Fibroblast of the aortic adventitia (primary cell): ENCODE measurements at regions not wholly inside any gene's neighbourhood (a gene's known extent, or its start where the extent isn't known, plus 50 kb on each side); places are given as distances from the start of the nearest gene placed in this dataset.

ENCODE experiments used
- DNase-seq: peaks from one replicate; pipeline ENCODE4 v3.0.0-alpha.2; 2010; ENCODE audit warnings: low read depth
- H3K4me3 ChIP-seq: 2 replicates; pipeline ENCODE4 v1.5.1; 2011; ENCODE audit warnings: low read depth, mild to moderate bottlenecking, control low read depth, low read length, moderate library complexity
- TF ChIP-seq, protein P1 (sequence below): IDR thresholded peaks from 2 replicates; pipeline ENCODE4 v1.5.1; 2011; ENCODE audit warnings: mild to moderate bottlenecking, low read length, control low read depth, inconsistent platforms; ENCODE audit not compliant: insufficient read depth

DNA sequence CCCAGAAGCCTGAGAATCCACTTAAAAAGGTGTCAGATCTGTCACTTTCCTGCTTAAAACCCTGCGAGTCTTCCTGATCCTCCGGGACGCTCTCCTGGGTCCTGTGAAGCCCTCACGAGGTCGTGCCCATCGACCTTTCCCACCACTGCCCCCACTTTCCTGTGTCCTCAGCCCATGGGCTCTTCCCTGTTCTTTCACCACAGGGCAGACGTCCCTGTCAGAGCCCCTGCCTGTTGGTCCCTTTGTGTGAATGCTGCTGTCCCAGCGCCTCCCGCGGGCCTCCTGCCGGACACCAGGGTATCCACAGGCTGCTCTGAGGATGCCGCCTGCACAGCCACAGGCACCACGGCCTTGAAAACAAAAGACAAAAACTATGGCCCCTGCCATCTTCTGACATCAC lies 125.6 kb downstream of the TMEM18 start:
- TF ChIP-seq, protein P1, sequence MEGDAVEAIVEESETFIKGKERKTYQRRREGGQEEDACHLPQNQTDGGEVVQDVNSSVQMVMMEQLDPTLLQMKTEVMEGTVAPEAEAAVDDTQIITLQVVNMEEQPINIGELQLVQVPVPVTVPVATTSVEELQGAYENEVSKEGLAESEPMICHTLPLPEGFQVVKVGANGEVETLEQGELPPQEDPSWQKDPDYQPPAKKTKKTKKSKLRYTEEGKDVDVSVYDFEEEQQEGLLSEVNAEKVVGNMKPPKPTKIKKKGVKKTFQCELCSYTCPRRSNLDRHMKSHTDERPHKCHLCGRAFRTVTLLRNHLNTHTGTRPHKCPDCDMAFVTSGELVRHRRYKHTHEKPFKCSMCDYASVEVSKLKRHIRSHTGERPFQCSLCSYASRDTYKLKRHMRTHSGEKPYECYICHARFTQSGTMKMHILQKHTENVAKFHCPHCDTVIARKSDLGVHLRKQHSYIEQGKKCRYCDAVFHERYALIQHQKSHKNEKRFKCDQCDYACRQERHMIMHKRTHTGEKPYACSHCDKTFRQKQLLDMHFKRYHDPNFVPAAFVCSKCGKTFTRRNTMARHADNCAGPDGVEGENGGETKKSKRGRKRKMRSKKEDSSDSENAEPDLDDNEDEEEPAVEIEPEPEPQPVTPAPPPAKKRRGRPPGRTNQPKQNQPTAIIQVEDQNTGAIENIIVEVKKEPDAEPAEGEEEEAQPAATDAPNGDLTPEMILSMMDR: no peak
- H3K4me3 ChIP-seq: no peak overlapping the region
- DNase-seq: no peak

DNA sequence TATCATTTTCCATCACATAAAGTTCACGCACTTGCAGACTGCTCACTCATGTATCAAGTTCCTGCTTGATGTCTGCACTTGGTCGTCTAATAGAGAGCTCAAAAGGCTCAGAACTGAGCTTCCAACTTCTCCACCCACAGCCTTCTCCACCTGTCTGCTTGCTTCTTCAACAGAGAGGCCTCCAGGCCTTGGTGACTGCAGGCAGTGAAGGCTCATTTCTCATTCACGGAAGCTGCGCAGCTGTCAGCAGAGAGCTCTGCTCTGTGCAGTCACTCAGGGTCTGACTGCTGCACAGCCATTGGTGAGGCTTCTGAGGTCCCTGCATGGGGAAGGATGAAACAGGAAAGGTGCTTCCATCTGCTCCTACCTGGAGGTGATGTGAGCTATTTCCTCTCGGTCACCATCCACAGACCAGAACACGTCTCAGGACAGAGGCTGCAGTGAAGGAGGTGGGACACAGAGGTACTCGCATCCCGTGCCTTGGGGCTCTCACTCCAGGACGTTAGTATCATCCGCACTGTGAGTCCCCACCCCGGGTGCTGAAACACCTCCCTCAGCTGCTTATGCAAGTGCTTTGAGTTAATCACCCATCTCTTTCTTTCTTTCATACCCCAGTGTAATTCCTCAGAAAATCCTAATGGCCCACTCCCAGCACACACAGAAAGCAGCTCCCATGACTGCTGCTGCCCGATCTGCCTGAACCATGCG lies 126.2 kb downstream of the TMEM18 start:
- TF ChIP-seq, protein P1: no peak
- no peak overlapping the region for H3K4me3 ChIP-seq
- no peak for DNase-seq

DNA sequence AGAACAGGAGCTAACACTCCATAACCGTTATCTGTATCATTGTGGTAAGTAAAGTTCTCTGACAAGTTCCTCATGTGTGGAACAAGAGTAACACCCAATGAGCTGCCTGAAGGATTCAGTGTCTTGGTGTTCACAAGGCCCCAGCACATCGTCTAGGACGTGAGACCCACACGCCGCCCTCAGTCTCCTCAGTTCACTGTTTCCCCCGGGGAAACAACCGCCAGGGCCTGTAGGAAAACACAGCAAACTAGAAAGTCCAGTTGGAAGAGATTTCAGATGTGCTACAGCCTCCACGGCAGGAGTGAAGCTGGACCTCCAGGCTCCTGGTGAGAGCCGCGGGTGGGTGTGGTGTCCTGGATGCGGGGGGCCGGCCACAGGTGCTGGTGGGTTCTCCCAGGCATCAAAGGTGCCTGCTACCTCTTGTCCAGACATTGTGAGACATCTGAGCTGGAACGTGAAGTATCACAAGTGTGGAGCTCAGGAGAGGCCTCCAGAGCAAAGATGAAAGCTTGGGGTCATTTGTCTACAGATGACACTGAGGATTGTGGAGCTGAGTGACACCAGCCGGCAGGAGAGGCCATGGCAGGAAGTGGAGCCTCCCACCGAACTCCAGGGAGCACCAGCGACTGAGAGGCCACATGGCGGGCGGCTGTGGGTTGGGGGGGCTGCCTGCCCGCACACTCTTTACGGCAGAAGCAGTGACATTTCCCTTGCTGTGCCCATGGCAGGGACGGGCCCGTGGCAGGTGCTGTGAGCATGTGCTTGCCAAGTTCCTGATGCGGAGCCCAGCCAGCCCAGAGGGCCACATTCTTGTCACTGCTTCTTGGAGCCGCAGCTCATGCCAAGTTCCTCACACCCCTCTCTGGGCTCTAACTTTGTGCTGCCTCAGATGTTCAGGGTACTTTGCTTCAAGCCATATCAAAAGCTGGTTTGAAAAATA lies 131.2 kb downstream of the TMEM18 start:
- no peak for DNase-seq
- no peak overlapping the region for H3K4me3 ChIP-seq
- TF ChIP-seq, protein P1: no peak

DNA sequence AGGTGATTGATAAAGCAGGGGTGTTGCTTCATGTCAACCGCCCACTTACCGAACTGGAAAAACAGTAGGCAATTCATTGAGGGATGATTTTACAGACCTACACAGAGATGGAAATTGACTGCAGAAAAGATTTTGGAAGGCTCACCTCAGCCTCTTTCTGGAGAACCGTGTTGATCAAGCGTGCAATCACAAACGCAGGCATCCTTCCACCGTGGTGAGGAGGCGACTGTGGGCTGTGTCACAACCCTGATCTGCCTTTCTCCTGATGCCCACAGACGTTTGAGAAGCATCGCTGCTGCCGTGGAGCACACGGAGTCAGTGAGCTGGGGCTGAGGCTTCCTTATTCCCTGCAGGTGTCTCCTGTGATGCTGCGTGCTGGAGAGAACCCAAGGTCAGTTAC lies 132.0 kb downstream of the TMEM18 start:
- DNase-seq: no peak
- no peak overlapping the region for H3K4me3 ChIP-seq
- TF ChIP-seq, protein P1: no peak

DNA sequence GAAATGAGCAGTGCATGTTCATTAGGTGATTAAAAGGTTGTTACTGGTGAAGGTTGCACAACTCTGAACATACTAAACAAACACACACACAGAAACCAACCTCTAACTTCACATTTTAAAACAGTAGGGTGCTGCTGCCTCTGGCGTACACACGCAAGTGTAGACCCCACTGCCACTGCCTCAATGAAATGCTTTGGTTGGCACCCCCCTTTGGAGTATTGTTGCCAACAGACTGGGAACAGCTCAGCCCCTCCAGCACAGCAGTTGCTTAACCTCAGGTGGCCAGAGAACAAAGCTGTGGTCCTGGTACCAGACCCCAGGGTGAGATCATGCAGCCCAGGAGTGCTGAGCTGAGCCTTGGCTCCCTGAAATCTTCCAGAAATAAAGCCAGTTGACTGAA lies 138.6 kb downstream of the TMEM18 start:
- H3K4me3 ChIP-seq: no peak overlapping the region

DNA sequence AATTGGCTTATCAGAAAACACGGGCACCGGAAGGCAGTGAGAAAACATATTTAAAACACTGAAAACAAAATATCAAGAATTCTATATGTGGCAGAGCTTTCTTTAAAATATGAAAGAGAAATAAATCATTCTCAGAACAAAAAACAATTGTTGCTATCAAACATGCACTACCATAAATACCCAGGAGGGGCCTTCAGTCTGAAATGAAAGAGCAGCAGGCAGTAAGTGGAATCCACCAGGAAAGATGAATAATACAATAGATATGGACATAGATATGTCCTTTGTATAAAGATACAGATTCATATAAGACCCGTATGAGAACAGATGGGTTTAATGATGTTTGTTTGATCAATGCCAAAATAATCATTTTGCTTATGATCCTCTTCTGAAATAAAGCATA lies 142.0 kb downstream of the TMEM18 start:
- no peak for DNase-seq
- H3K4me3 ChIP-seq: no peak overlapping the region
- TF ChIP-seq, protein P1: no peak

More for the DNA sequence above, 138.6 kb downstream of the TMEM18 start:
- no peak for DNase-seq
- TF ChIP-seq, protein P1: no peak
